ENCODE measurements at regions not wholly inside any gene's neighbourhood (a gene's known extent, or its start where the extent isn't known, plus 50 kb on each side); places are given as distances from the start of the nearest gene placed in this dataset.

- FAIRE-seq = no peak
- ATAC-seq = no peak
- intact Hi-C loops (cut with DNase I) = no loop called here
- Histone ChIP-seq H3K4me1 (no peaks in the 10 kb centered on the region), H3K27me3 (no peaks in the 10 kb centered on the region), H3K4me3 (no peak overlapping the region), H3K36me3 (no peaks in the 10 kb centered on the region), H3K27ac (no peak overlapping the region), H3K9me3 (no peaks in the 10 kb centered on the region)
- no peak for DNase-seq
- WGBS, 2 donors = 25 to 26% methylated on average over 4 of the region's 4 CpGs
- no peak for TF ChIP-seq CTCF (IDR thresholded peaks at IDR 0.05)
Measured at GRCh38 chr9:79446523-79447307, 125.0 kb upstream of the TLE4 start.

GRCh38 chr9:79447308-79447605 is 124.5 kb upstream of the TLE4 start:
- Histone ChIP-seq H3K27me3 (no peaks in the 10 kb centered on the region), H3K9me3 (no peaks in the 10 kb centered on the region), H3K4me3 (no peak overlapping the region), H3K27ac (no peak overlapping the region), H3K36me3 (no peaks in the 10 kb centered on the region), H3K4me1 (no peaks in the 10 kb centered on the region)
- ATAC-seq = no peak
- intact Hi-C loops (cut with DNase I) = no loop called here
- FAIRE-seq = no peak
- TF ChIP-seq CTCF (IDR thresholded peaks at IDR 0.05) = no peak
- DNase-seq = no peak
- 84 to 87% methylated on average over 3 of the region's 3 CpGs for WGBS, 2 donors

- intact Hi-C loops (cut with DNase I) = no loop called here
- 59 to 65% methylated on average over 5 of the region's 5 CpGs for WGBS, 2 donors
- no peak for DNase-seq
- no peak for TF ChIP-seq CTCF (IDR thresholded peaks at IDR 0.05)
- no peaks in the 10 kb centered on the region for H3K27me3 ChIP-seq
- ATAC-seq = no peak
- no peaks in the 10 kb centered on the region for H3K36me3 ChIP-seq
- H3K4me3 ChIP-seq = no peak overlapping the region
- no peak for FAIRE-seq
- H3K27ac ChIP-seq = no peak overlapping the region
- H3K9me3 ChIP-seq = no peaks in the 10 kb centered on the region
- no peaks in the 10 kb centered on the region for H3K4me1 ChIP-seq
Measured at GRCh38 chr9:79447762-79448161, 124.0 kb upstream of the TLE4 start.

GRCh38 chr9:79452265-79452664 is 119.5 kb upstream of the TLE4 start:
- no peaks in the 10 kb centered on the region for H3K9me3 ChIP-seq
- no peak overlapping the region for H3K27ac ChIP-seq
- no peak overlapping the region for H3K4me3 ChIP-seq
- no peaks in the 10 kb centered on the region for H3K4me1 ChIP-seq
- no peak for ATAC-seq
- FAIRE-seq = no peak
- no peaks in the 10 kb centered on the region for H3K27me3 ChIP-seq
- no peak for TF ChIP-seq CTCF (IDR thresholded peaks at IDR 0.05)
- intact Hi-C loops (cut with DNase I) = no loop called here
- H3K36me3 ChIP-seq = no peaks in the 10 kb centered on the region
- DNase-seq = no peak

- 41 to 45% methylated on average over 3 of the region's 3 CpGs for WGBS, 2 donors
- H3K36me3 ChIP-seq = no peaks in the 10 kb centered on the region
- H3K9me3 ChIP-seq = no peaks in the 10 kb centered on the region
- no peak overlapping the region for H3K4me3 ChIP-seq
- TF ChIP-seq CTCF (IDR thresholded peaks at IDR 0.05) = no peak
- intact Hi-C loops (cut with DNase I) = no loop called here
- H3K27me3 ChIP-seq = no peaks in the 10 kb centered on the region
- H3K27ac ChIP-seq = no peak overlapping the region
- ATAC-seq = no peak
- H3K4me1 ChIP-seq = no peaks in the 10 kb centered on the region
- DNase-seq = no peak
- FAIRE-seq = no peak
Measured at GRCh38 chr9:79461712-79462111, 110.1 kb upstream of the TLE4 start.

All from pancreas (tissue), 10 donors.